ENCODE measurements at regions not wholly inside any gene's neighbourhood (a gene's known extent, or its start where the extent isn't known, plus 50 kb on each side); places are given as distances from the start of the nearest gene placed in this dataset.

DNA sequence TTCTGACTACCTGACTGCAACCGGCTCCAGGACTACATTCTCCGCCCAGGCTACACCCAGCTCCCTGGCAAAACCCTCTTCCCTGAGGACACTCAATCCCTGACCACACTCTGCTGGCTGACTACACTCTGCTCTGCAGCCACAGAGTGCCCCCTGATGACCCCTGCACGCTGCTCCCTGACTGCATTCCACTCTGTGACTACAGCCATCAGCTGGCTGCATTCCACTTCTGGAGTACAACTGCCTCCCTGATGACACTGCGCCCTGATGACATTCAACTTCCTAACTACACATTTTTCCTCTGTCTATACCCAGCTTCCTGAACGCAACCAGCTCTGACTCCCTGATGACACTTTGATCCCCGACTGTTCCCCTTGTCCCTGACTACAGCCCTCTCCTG, 71.3 kb upstream of the NRXN1 start:
- H3K27me3 ChIP-seq: no peaks in the 10 kb centered on the region
- H3K9ac ChIP-seq: no peak overlapping the region
- H3K4me3 ChIP-seq: no peak overlapping the region
- no peak overlapping the region for H3K27ac ChIP-seq
- no peaks in the 10 kb centered on the region for H3K9me3 ChIP-seq (replicated peaks in 1 of 11)
- no peaks in the 10 kb centered on the region for H4K20me1 ChIP-seq
- peak overlapping the region in 1 of 11 experiments; percentile 3; a peak in 1 of 22 replicates for H3K4me2 ChIP-seq
- no peaks in the 10 kb centered on the region for H3K36me3 ChIP-seq
- 0 out of 20 replicates have a peak, but pooled peaks cover 0 to 6% (median 0%) of the 10 kb centered on the region in 10 experiments for H3K4me1 ChIP-seq
- TF ChIP-seq Cebpa-rat (IDR thresholded peaks at IDR 0.05): no peak

DNA sequence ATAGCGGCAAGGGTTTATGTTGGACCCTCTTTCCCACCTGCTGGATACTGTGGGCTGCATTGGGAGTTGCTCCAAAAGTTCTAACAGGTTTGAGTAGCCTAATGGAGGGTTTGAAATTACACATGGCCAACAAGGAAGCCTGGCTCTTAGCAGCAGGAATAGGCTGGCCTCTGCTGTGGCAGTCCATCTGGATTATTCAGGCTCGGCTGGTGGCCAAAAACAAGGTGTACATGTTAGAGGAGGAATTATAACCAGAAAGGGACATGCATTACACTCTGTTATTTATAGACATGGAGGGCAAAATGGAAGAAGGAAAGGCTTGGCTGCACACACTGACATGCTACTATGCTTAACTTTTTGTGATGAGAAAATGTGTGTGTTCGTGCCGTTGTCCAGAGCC, 61.1 kb upstream of the NRXN1 start:
- TF ChIP-seq Cebpa-rat (IDR thresholded peaks at IDR 0.05): no peak
- Histone ChIP-seq H3K4me1 (no peaks in the 10 kb centered on the region), H3K27ac (no peak overlapping the region), H3K9me3 (replicated peaks in 1 of 11) (no peaks in the 10 kb centered on the region), H3K4me3 (no peak overlapping the region), H3K9ac (no peak overlapping the region), H3K4me2 (no peak overlapping the region), H3K27me3 (no peaks in the 10 kb centered on the region), H4K20me1 (no peaks in the 10 kb centered on the region), H3K36me3 (no peaks in the 10 kb centered on the region)

DNA sequence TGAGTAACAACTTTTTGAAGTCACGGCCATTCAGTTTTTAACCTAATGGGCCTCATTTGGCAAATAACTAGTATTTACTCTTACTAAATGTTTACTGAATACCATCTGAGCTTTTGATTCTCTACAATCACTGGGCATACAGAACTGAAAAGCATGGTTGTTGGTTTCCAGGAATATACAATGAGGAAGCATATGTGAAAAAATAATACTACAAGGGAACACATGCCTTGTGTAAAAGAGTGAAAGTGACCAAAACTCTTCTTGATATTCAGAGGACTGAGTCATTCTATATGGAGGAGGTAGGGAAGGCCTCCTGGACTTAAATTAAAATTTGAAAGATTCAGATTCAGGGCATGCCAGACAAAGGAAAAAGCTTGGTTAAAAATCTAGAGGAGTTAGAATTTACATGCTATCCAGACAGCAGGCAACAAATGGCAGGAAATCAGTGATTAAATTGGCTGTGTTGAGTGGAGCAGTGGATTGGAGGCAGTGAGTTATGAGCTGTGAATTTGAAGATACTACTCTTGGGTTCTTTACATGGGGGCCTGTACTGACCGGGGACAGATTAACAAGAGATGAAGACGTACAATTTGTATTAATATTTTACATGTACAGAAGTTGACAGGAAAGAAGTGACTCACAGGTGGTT, 53.6 kb upstream of the NRXN1 start:
- no peaks in the 10 kb centered on the region for H3K27me3 ChIP-seq
- TF ChIP-seq Cebpa-rat (IDR thresholded peaks at IDR 0.05): no peak
- H3K27ac ChIP-seq: no peak overlapping the region
- H3K4me2 ChIP-seq: no peak overlapping the region
- H4K20me1 ChIP-seq: no peaks in the 10 kb centered on the region
- no peak overlapping the region for H3K4me3 ChIP-seq
- no peaks in the 10 kb centered on the region for H3K36me3 ChIP-seq
- H3K9ac ChIP-seq: no peak overlapping the region
- no peaks in the 10 kb centered on the region for H3K4me1 ChIP-seq
- no peaks in the 10 kb centered on the region for H3K9me3 ChIP-seq (replicated peaks in 1 of 11)

DNA sequence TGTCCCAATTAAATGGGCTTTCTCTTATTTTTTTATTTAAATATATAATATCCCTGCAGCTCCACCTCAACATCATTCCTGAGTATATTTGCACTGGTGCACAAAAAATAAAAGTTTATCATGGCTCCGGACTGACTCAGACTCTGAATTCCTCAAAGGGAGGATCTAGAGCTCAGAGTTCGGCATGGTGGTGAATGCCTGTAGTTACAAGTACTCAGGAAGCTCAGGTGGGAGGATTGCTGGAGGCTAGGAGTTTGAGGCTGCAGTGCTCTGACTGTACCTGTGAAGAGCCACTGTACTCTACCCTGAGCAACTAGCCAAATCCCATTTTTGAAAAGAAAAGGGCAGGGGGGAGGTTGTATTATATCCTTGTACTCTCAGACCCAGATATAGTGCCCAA, 52.8 kb upstream of the NRXN1 start:
- H3K4me1 ChIP-seq: no peaks in the 10 kb centered on the region
- no peak overlapping the region for H3K4me2 ChIP-seq
- no peak for TF ChIP-seq Cebpa-rat (IDR thresholded peaks at IDR 0.05)
- no peak overlapping the region for H3K9ac ChIP-seq
- H3K36me3 ChIP-seq: no peaks in the 10 kb centered on the region
- H3K9me3 ChIP-seq (replicated peaks in 1 of 11): no peaks in the 10 kb centered on the region
- H3K27me3 ChIP-seq: no peaks in the 10 kb centered on the region
- H3K27ac ChIP-seq: no peak overlapping the region
- no peaks in the 10 kb centered on the region for H4K20me1 ChIP-seq
- H3K4me3 ChIP-seq: no peak overlapping the region
